Neural crest cell (in vitro differentiated cells): ENCODE measurements at regions not wholly inside any gene's neighbourhood (a gene's known extent, or its start where the extent isn't known, plus 50 kb on each side); places are given as distances from the start of the nearest gene placed in this dataset.
"Not testable (repeated sequence)": the region's sequence is repeated elsewhere in the genome, so short reads cannot be mapped to it uniquely, and the experiment has no call there.

Experiments
- DNase-seq: peaks from one replicate; pipeline ENCODE4 v3.0.0; 2021; ENCODE audit warnings: low read depth, mixed read lengths, low spot score
- H3K27ac Mint-ChIP-seq: one replicate; pipeline ENCODE4 v1.8.0; 2021; ENCODE audit warnings: mild to moderate bottlenecking, mixed read lengths; ENCODE audit not compliant: unreplicated experiment
- H3K27me3 Mint-ChIP-seq: 2 replicates; pipeline ENCODE4 v1.8.0; 2021; ENCODE audit warnings: low read depth, mild to moderate bottlenecking, mixed read lengths
- H3K36me3 Mint-ChIP-seq: 2 replicates; pipeline ENCODE4 v1.8.0; 2021; ENCODE audit warnings: low read depth, mild to moderate bottlenecking, mixed read lengths
- H3K4me1 Mint-ChIP-seq: 2 replicates; pipeline ENCODE4 v1.8.0; 2021; ENCODE audit warnings: mixed read lengths
- H3K4me3 Mint-ChIP-seq: one replicate; pipeline ENCODE4 v1.8.0; 2021; ENCODE audit warnings: mild to moderate bottlenecking, mixed read lengths
- H3K9me3 Mint-ChIP-seq: 2 replicates; pipeline ENCODE4 v1.8.0; 2021; ENCODE audit warnings: mixed read lengths
- CTCF ChIP-seq: fragments of 200-600 bp; sonication (generic); conservative IDR thresholded peaks from 2 replicates; pipeline ENCODE4 v1.5.0; 2021; ENCODE audit warnings: antibody characterized with exemption, mild to moderate bottlenecking

GRCh38 chr6:94902974-94903628 is 674.2 kb upstream of the MANEA start:
- DNase-seq: no peak

GRCh38 chr6:94899191-94899590 is 678.1 kb upstream of the MANEA start:
- Mint-ChIP-seq H3K4me3 (no peak overlapping the region), H3K27me3 (no peaks in the 10 kb centered on the region), H3K36me3 (no peaks in the 10 kb centered on the region), H3K4me1 (no peaks in the 10 kb centered on the region), H3K9me3 (no peaks in the 10 kb centered on the region), H3K27ac (no peak overlapping the region)
- TF ChIP-seq CTCF: no peak
- DNase-seq: no peak

More at GRCh38 chr6:94902974-94903628, 674.2 kb upstream of the MANEA start:
- no peak for TF ChIP-seq CTCF
- H3K9me3 Mint-ChIP-seq: no peaks in the 10 kb centered on the region
- no peaks in the 10 kb centered on the region for H3K4me1 Mint-ChIP-seq
- no peak overlapping the region for H3K27ac Mint-ChIP-seq
- no peak overlapping the region for H3K4me3 Mint-ChIP-seq
- no peaks in the 10 kb centered on the region for H3K27me3 Mint-ChIP-seq
- no peaks in the 10 kb centered on the region for H3K36me3 Mint-ChIP-seq

GRCh38 chr6:94894300-94894699 is 683.0 kb upstream of the MANEA start:
- no peak for DNase-seq
- H3K27me3 Mint-ChIP-seq: no peaks in the 10 kb centered on the region
- no peaks in the 10 kb centered on the region for H3K36me3 Mint-ChIP-seq
- no peak for TF ChIP-seq CTCF
- H3K9me3 Mint-ChIP-seq: no peaks in the 10 kb centered on the region
- no peak overlapping the region for H3K27ac Mint-ChIP-seq
- no peak overlapping the region for H3K4me3 Mint-ChIP-seq
- no peaks in the 10 kb centered on the region for H3K4me1 Mint-ChIP-seq

GRCh38 chr6:94893327-94893726 is 684.0 kb upstream of the MANEA start:
- Mint-ChIP-seq H3K36me3 (no peaks in the 10 kb centered on the region), H3K27me3 (no peaks in the 10 kb centered on the region), H3K4me1 (no peaks in the 10 kb centered on the region), H3K27ac (no peak overlapping the region), H3K9me3 (no peaks in the 10 kb centered on the region), H3K4me3 (no peak overlapping the region)
- DNase-seq: no peak
- TF ChIP-seq CTCF: no peak

GRCh38 chr6:94873819-94874218 is 703.5 kb upstream of the MANEA start:
- H3K27ac Mint-ChIP-seq, H3K27me3 Mint-ChIP-seq, H3K9me3 Mint-ChIP-seq, DNase-seq, H3K36me3 Mint-ChIP-seq, H3K4me1 Mint-ChIP-seq, H3K4me3 Mint-ChIP-seq: not testable (repeated sequence)

GRCh38 chr6:94862112-94862511 is 715.2 kb upstream of the MANEA start:
- TF ChIP-seq CTCF: no peak
- no peak for DNase-seq
- no peak overlapping the region for H3K4me3 Mint-ChIP-seq
- H3K9me3 Mint-ChIP-seq: no peaks in the 10 kb centered on the region
- no peaks in the 10 kb centered on the region for H3K27me3 Mint-ChIP-seq
- H3K36me3 Mint-ChIP-seq: no peaks in the 10 kb centered on the region
- no peak overlapping the region for H3K27ac Mint-ChIP-seq
- H3K4me1 Mint-ChIP-seq: peaks cover 7% of the 10 kb centered on the region
